Activated CD4-positive, alpha-beta T cell treated with anti-CD3 and anti-CD28 coated beads, Interleukin-2, amount 50 U/mL, for 24 hours (primary cell): ENCODE measurements at regions not wholly inside any gene's neighbourhood (a gene's known extent, or its start where the extent isn't known, plus 50 kb on each side); places are given as distances from the start of the nearest gene placed in this dataset.
"Not testable (repeated sequence)": the region's sequence is repeated elsewhere in the genome, so short reads cannot be mapped to it uniquely, and the experiment has no call there.

ENCODE experiments used
- DNase-seq, 2 donors: peaks; one replicate each; pipeline ENCODE4 v3.0.0-alpha.2; 2020; ENCODE audit warnings: low read depth in 1 of 2, low spot score in 1 of 2

DNA sequence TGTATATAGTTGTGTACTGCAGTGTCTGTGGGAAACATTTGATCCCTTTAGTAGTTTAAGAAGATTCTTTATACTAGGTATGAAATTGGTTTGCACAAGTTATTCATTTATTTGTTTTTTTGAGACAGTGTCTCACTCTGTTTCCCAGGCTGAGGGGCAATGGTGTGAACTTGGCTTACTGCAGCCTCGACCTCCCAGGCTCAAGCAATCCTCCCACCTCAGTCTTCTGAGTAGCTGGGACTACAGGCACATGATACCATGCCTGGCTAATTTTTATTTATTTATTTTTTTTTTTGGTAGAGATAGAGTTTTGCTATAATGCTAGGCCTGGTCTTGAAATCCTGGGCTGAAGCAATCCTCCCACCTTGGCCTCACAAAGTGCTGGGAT, 209.4 kb downstream of the RASSF9 start:
- DNase-seq: no peak

DNA sequence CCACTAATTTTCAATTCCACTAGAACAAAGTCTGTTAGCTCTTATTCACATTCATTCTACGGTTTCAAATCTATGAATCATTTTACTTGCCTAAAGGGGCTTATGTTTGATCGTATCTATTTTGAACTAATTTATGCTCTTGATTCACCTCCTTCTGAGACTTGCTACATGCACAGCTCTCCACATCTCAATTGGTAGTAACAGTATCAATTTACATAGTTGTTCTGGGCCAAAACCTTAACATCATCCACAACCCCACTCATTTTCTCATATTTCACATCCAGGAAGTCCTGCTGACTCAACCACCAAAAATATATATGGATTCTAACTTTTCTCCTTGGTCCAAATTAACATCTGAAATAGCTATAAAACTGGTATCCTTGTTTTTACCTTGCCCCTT, 208.6 kb downstream of the RASSF9 start:
- no peak for DNase-seq

GRCh38 chr12:85628562-85628961, 207.6 kb downstream of the RASSF9 start:
- DNase-seq: not testable (repeated sequence)

GRCh38 chr12:85630851-85631250, 205.4 kb downstream of the RASSF9 start:
- DNase-seq: no peak

GRCh38 chr12:85632390-85632789, 203.8 kb downstream of the RASSF9 start:
- no peak for DNase-seq

- DNase-seq: no peak
Measured at GRCh38 chr12:85633491-85633890, 202.7 kb downstream of the RASSF9 start.

DNA sequence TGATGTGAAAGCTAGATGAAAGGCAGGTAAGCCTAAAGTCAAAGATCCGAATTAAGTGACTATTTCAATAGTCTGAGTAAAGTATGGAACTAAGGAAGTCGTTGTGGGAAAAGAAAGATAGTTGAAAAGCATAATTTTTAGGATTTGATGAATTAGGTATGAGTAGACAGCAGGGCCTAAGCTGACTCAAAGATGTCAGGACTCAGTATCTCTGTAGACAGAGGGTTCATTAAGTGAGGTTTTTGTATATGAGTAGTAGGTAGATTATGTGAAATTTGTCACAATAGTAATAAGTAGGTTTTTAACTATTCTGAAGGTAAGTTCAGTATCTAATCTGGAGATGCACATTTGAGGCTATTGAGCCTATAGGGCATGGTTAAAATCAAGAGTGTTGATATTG, 196.4 kb downstream of the RASSF9 start:
- no peak for DNase-seq

- DNase-seq: no peak
Measured at GRCh38 chr12:85641796-85642195, 194.4 kb downstream of the RASSF9 start.

- DNase-seq: no peak
Measured at GRCh38 chr12:85642288-85642687, 193.9 kb downstream of the RASSF9 start.

DNA sequence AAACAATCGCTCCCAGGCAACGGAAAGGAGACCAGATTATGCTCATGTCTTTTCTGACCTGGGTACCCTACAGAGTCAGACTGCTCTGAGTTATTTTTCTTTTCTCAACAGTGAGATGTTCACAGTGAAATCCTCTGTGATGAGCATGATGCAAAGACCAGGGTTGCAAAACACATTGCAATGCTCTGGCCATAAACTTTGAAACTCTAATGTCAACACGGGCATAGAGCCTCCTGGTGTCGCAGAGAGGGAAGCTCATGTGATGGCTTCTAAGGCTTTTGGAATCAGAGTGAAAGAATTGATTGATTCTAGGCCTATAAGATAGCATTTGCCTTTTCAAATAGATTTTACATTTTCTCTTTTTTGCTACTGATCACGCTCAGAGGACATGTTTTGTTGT, 193.4 kb downstream of the RASSF9 start:
- DNase-seq: no peak

DNA sequence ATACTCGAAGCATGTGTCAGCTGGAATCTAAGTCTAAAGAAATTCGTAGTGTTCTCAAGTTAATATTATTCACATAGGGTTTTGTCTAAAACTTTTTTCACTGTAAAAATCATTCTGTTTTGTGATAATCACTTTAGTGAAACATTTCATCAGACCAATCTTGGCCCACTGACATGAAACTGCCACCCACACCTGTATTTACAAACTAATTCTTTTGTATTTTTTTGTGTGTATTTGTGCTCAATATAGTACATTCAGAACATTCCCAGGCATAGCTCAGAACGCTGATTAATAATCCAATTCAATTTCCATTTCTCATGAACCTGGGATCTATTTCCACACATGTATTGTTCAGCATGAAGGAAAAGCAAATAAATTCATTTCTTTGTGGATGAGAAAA, 191.7 kb downstream of the RASSF9 start:
- no peak for DNase-seq

DNA sequence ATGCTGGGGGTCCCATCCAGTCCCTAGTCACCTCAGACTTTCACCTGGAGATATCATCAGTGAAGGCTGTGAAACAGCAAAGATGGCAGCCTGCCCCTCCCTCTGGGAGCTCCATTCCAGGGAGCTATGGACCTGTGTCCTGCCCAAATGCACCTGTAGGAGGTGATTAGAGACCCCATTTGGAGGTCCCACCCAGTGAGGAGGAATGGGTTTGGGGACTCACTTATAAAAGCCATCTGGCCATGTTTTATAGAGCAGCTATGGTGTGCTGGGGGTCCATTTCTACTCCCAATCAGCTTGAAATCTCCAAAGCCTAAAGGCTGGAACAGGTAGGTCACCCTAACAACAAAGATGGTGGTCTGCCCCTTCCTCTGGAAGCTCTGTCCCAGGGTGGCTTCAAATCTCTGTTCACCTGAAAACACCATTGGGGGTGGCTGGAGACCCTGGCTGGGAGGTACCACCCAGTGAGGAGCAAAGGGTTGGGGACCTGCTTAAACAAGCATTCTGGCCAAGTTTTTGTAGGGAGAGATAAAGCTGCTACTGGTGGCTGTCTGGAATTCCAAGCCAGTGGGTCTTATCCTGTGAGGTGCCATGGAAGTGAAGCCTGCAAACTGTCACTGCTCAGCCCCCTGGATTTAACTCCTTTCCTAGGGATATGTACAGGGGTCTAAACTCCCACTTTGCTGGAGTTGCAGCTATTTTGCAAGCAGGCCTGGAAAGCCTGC, 182.3 kb downstream of the RASSF9 start:
- DNase-seq: no peak

DNA sequence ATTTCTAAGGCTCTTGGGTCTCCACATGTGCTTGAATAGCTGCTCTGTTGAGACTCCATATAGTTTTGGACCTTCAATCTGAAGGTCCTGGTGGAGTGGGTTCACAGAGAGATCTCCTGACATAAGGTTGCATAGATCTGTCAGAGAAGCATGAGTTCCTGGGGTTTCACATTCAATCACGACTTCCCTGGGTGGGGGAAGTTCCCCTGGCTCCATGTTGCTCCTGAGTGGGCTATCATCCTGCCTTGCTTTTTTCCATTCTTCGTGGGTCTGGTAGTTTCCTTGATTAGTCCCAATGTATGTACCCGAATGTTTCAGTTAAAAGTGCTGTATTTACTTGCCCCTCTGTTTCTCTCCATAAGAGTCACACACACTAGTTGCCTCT, 181.8 kb downstream of the RASSF9 start:
- no peak for DNase-seq

DNA sequence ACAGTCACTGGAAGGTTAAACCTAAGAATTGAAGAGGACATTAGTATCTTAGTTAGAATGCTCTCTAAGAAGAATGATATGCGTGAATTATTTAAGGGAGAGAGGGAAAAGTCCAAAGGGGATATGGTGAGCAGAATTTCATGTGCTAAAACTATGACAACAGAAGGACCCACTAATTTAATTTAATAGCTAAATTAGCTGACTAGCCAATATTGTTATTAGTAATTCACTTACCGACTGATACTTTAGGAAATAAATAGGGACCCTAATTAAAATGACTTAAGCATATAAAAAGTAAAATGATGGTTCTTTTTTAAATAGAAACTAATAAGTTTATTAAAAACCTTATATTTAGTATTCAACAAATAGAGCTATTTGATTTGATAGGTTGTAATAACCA, 179.6 kb downstream of the RASSF9 start:
- no peak for DNase-seq

- no peak for DNase-seq
Measured at GRCh38 chr12:85657251-85657650, 179.0 kb downstream of the RASSF9 start.

DNA sequence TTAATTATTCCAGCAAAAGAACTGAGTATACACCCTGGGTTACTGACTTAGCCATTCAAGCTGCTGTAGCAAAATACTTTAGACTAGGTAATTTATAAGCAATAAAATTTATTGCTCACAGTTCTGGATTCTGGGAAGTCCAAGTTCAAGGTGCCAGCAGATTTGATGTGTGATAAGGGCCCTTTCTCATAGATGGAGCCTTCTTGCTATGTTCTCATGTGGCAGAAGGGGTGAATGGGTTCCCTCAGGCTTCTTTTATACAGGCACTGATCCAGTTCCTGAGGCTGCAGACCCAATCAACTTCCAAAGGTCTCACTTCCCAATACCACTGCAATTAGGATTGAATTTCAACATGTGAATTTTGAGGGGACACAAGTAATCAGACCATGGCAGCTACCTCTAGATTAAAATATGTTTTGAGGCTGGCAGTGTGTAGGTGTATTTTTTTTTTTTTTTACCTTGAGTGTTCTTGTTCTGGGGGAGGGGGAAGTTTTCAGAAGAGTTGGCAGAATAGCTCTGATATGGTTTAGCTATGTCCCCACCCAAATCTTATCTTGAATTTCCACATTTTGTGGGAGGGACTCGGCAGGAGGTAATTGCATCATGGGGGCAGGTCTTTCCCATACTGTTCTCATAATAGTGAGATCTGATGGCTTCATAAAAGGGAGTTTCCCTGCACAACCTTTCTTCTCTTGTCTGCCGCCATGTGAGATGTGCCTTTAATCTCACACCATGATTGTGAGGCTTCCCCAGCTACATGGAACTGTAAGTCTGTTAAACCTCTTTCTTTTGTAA, 178.2 kb downstream of the RASSF9 start:
- DNase-seq: no peak

GRCh38 chr12:85659754-85660530, 176.3 kb downstream of the RASSF9 start:
- no peak for DNase-seq

DNA sequence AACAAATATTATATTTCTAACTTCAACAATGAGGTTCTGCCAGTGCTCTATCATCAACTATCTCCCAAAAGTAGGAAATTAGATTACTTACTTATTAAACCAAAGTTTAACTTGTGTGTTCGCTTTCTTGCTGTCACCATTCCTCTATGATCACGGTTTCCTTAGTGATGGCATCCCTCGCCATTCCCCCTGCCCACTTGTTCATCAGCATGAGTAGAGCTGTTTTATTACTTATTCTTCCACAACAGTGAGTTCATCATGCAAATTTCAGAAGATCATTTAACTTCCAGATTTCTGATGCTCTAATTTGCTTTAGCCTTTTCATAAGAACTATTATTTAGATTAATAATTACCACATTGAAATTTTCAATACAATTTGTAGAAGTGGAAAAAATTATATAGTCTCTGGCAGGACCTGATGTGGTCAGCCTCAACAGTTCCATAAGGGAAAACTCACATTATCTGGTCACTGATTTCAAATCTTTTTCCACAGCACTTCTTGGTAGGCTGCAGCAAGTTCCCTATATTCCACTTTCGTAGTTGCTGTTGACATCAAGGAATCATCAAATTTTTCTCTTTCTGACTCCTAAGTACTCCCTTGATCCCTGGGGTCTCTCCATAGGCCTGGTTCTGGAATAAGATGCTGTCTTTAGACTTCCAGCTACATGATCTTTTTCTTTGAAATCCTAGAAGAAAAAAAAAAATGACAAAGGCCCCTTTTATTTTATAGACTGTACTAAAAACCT, 174.6 kb downstream of the RASSF9 start:
- no peak for DNase-seq

GRCh38 chr12:85662207-85662602, 174.0 kb downstream of the RASSF9 start:
- no peak for DNase-seq

DNA sequence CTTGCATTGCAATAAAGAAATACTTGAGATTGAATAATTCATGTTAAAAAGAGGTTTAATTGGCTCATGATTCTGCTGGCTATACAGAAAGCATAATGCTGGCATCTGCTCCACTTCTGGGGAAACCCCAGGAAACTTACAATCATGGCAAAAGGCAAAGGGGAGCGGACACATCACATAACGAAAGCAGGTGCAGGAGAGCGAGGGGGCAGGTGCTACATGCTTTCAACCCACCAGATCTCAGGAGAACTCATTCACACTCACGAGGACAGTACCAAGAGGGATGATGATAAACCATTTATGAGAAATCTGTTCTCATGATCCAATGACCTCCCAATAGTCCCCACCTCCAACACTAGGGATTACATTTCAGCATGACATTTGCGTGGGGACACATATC, 172.6 kb downstream of the RASSF9 start:
- no peak for DNase-seq

GRCh38 chr12:85664429-85664828, 171.8 kb downstream of the RASSF9 start:
- no peak for DNase-seq
